Heart left ventricle (tissue), 16 donors: ENCODE measurements at regions not wholly inside any gene's neighbourhood (a gene's known extent, or its start where the extent isn't known, plus 50 kb on each side); places are given as distances from the start of the nearest gene placed in this dataset.

ENCODE experiments used
- ATAC-seq, 4 donors: fragments of 200-7000 bp; cut with Tn5 transposase; one replicate each; pipeline ENCODE4 v1.9.1; 2020 to 2022; ENCODE audit warnings: moderate library complexity in 4 of 4, mild to moderate bottlenecking in 3 of 4, moderate number of reproducible peaks in 1 of 4
- DNase-seq, 5 donors: peaks; one replicate each; pipeline ENCODE4 v3.0.0-alpha.2; 2020
- H3K27ac ChIP-seq, 12 donors: fragments of 200-600 bp; sonication (generic) in 4 of 12; one replicate each; pipeline versions ENCODE4 v1.5.0 to v1.8.0; 2016 to 2022; ENCODE audit warnings: mild to moderate bottlenecking in 2 of 12
- H3K27me3 ChIP-seq, 9 donors: fragments of 200-600 bp; sonication (generic) in 2 of 9; one replicate each; pipeline versions ENCODE4 v1.5.1 to v1.8.0; 2016 to 2022; ENCODE audit warnings: mild to moderate bottlenecking in 3 of 9
- H3K36me3 ChIP-seq, 9 donors: fragments of 200-600 bp; sonication (generic) in 2 of 9; one replicate each; pipeline versions ENCODE4 v1.5.0 to v1.8.0; 2018 to 2022; ENCODE audit warnings: mild to moderate bottlenecking in 2 of 9
- H3K4me1 ChIP-seq, 12 donors: fragments of 200-600 bp; sonication (generic) in 4 of 12; one replicate each; pipeline versions ENCODE4 v1.5.0 to v1.8.0; 2016 to 2022; ENCODE audit warnings: mild to moderate bottlenecking in 3 of 12
- H3K4me3 ChIP-seq, 12 donors: fragments of 200-600 bp; sonication (generic) in 4 of 12; one replicate each; pipeline versions ENCODE4 v1.5.0 to v1.8.0; 2017 to 2022; ENCODE audit warnings: mild to moderate bottlenecking in 9 of 12, moderate library complexity in 4 of 12
- H3K9me3 ChIP-seq, 12 donors: fragments of 200-600 bp; sonication (generic) in 4 of 12; one replicate each; pipeline versions ENCODE4 v1.5.0 to v1.8.0; 2016 to 2022; ENCODE audit warnings: mild to moderate bottlenecking in 1 of 12
- CTCF ChIP-seq, 12 donors: fragments of 200-600 bp; sonication (generic) in 4 of 12; IDR thresholded peaks; one replicate each; pipeline versions ENCODE4 v1.5.0 to v1.8.0; 2018 to 2022; ENCODE audit warnings: antibody characterized with exemption in 12 of 12, mild to moderate bottlenecking in 5 of 12
- POLR2A ChIP-seq, 2 donors: fragments of 450-650 bp; IDR thresholded peaks; one replicate each; pipeline ENCODE4 v1.6.1; 2017; ENCODE audit warnings: antibody characterized with exemption in 2 of 2, mild to moderate bottlenecking in 2 of 2, moderate library complexity in 2 of 2
- WGBS, 4 donors: extraction: QIAGEN DNeasy Blood & Tissue Kit in 2 of 4; methylation state at CpG; one replicate each; pipeline versions ENCODE4 v1.1.5 to v1.1.7; 2013 to 2018; 5-methylcytosine and 5-hydroxymethylcytosine counted together
- intact Hi-C, 10 donors: fragments of 100-400 bp; cut with DNase I; formaldehyde crosslinking; loops; one replicate each; pipeline versions ENCODE4 v1.11.1 to v1.14.2; 2022
- donor health status: ischemic (EF 13 %, LVEDD 7.1; RV severe dilation, severe dysfunction).
- donor health status: healthy with polysubstance abuse.
- donor health status: DM: no; HTN: yes; CAD: no.
- donor health status: DM: no; HTN: no; CAD: no.
- donor health status: ischemic (EF 25% LVEDD 6.9; RV normal size, moderate dysfunction).
- donor health status: ischemic (EF 25% LVEDD 5.7; RV mildly dilated, moderate dysfunction).
- donor health status: healthy.
- donor health status: DM: yes; HTN: yes; CAD: no.
- donor health status: ischemic (EF 35%, LVEDD 5.7; RV mildly dilated, moderate dysfunction).
- donor health status: nonischemic (EF 11% LVEDD 7.7; RV severe dilation, severe dysfunction).
- donor health status: DM: yes; HTN: yes; CAD: no.
- donor health status: PGD.
- donor health status: ischemic (EF 29% LVEDD 5.4; RV normal size, mild dysfunction).
- donor health status: nonischemic (EF 23%, LVEDD 6.1; RV moderate dilation, normal function).

DNA sequence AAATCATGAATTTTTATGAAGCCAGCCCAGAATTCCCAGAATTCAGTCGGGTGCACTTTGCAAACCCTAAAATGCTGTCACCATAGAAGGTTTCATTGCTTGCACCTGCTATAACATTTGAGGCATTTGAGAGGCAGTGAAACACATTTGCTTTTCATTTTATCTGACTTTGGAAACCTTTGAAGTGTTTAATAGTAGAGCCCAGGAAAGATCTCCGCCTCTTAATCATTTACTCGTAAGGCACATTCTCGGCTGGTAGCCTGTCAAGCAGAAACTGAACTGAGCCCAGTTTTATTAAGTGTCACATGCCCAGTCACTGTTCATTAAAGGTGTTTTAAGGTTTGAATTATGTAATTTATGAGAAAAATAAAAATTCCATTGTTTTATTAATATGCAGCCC lies 247.6 kb downstream of the EMX2 start:
- WGBS, 4 donors, result 76 to 86% (median 82%) methylated on average over 4 of the region's 4 CpGs

DNA sequence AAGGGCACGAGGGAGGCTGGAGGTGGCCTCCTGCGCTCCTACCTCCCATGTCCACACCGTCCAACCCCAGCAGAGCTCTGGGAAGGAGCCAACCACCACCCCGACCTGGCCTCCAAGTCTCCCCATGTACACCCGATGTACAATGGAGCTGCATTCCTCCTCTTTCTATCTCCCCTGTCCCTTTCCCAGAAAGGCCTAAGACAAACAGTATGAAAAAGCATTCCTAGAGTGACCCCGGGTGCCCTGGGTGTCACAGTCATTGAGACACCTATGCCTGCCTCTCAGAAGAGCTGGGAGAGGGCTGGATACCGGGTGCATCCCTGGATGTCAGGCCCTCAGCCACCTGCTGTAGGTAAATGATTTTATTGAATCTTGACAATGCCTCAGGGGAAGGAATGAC lies 248.1 kb downstream of the EMX2 start:
- intact Hi-C loops, result no loop called here
- Histone ChIP-seq H3K36me3 (no peaks in the 10 kb centered on the region), H3K4me3 (no peak overlapping the region), H3K27ac (no peak overlapping the region), H3K9me3 (no peaks in the 10 kb centered on the region), H3K4me1 (no peaks in the 10 kb centered on the region), H3K27me3 (peaks cover 0 to 36% (median 0%) of the 10 kb centered on the region in 9 donors)
- WGBS, 4 donors, result 67 to 74% (median 70%) methylated on average over 7 of the region's 7 CpGs
- ATAC-seq (no peak), DNase-seq (no peak)
- TF ChIP-seq CTCF (IDR thresholded peaks at IDR 0.05) (no peak), POLR2A (IDR thresholded peaks at IDR 0.05) (no peak)

More for the DNA sequence above, 247.6 kb downstream of the EMX2 start:
- Histone ChIP-seq H3K9me3 (no peaks in the 10 kb centered on the region), H3K36me3 (no peaks in the 10 kb centered on the region), H3K4me3 (no peak overlapping the region), H3K27ac (no peak overlapping the region), H3K4me1 (no peaks in the 10 kb centered on the region), H3K27me3 (peaks cover 0 to 36% (median 0%) of the 10 kb centered on the region in 9 donors)
- TF ChIP-seq POLR2A (IDR thresholded peaks at IDR 0.05) (no peak), CTCF (IDR thresholded peaks at IDR 0.05) (no peak)
- no peak for ATAC-seq
- intact Hi-C loops, result no loop called here
- no peak for DNase-seq

- no peak overlapping the region for H3K4me3 ChIP-seq
- H3K27ac ChIP-seq, result no peak overlapping the region
- no peak for DNase-seq
- 74 to 89% (median 78%) methylated on average over 3 of the region's 3 CpGs for WGBS, 4 donors
- no peaks in the 10 kb centered on the region for H3K9me3 ChIP-seq
- ATAC-seq, result no peak
- H3K4me1 ChIP-seq, result no peaks in the 10 kb centered on the region
- H3K27me3 ChIP-seq, result peaks cover 0 to 36% (median 0%) of the 10 kb centered on the region in 9 donors
- TF ChIP-seq POLR2A (IDR thresholded peaks at IDR 0.05) (no peak), CTCF (IDR thresholded peaks at IDR 0.05) (no peak)
- H3K36me3 ChIP-seq, result no peaks in the 10 kb centered on the region
- intact Hi-C loops, result no loop called here
Measured at GRCh38 chr10:117792214-117792613, 249.7 kb downstream of the EMX2 start.

DNA sequence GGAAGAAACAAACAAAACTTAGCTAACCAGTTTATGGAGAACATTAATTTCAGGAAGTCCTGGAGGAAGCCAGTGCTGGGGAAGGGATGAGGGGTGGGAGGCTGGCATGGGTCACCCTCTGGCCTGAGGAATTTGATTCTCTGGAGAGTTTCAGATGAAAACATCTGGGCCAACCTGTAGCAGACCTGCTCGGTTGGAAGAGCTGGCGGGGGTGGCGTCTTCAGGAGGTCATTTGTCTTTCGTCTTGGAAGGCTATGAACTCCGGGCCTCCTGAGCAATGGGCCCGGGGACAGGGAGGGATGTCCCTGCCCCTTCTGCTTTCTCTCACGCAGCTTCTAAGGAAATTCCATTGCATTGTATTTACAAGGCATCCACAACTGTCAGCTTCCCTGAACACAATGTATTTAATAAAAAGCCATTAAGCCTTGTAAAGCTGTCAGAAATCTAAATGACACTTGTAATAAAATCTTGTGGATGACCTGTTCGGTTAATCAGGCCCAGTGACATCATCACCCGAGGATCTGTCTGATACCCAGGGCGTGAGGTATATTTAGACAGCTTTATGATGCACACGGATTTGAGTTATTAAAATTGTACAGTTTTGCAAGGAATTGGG lies 250.5 kb downstream of the RAB11FIP2 start:
- H3K4me1 ChIP-seq, result no peaks in the 10 kb centered on the region
- WGBS, 4 donors, result 53 to 67% (median 61%) methylated on average over 11 of the region's 11 CpGs
- no peak for ATAC-seq

More for the DNA sequence above, 250.5 kb downstream of the RAB11FIP2 start:
- H3K27ac ChIP-seq, result no peak overlapping the region
- intact Hi-C loops, result no loop called here
- TF ChIP-seq CTCF (IDR thresholded peaks at IDR 0.05) (no peak), POLR2A (IDR thresholded peaks at IDR 0.05) (no peak)
- H3K9me3 ChIP-seq, result no peaks in the 10 kb centered on the region
- no peak for DNase-seq
- H3K36me3 ChIP-seq, result no peaks in the 10 kb centered on the region
- H3K4me3 ChIP-seq, result no peak overlapping the region
- H3K27me3 ChIP-seq, result peaks cover 0 to 22% (median 0%) of the 10 kb centered on the region in 9 donors
